ENCODE measurements at regions not wholly inside any gene's neighbourhood (a gene's known extent, or its start where the extent isn't known, plus 50 kb on each side); places are given as distances from the start of the nearest gene placed in this dataset.

- DNase-seq: no peak
Observed at GRCh38 chr2:236692937-236693336, 123.3 kb downstream of the ACKR3 start.

- DNase-seq: no peak
Observed at GRCh38 chr2:236693531-236693930, 123.9 kb downstream of the ACKR3 start.

GRCh38 chr2:236694146-236694888, 124.7 kb downstream of the ACKR3 start:
- DNase-seq: no peak

GRCh38 chr2:236696834-236697233, 127.2 kb downstream of the ACKR3 start:
- DNase-seq: no peak

DNA sequence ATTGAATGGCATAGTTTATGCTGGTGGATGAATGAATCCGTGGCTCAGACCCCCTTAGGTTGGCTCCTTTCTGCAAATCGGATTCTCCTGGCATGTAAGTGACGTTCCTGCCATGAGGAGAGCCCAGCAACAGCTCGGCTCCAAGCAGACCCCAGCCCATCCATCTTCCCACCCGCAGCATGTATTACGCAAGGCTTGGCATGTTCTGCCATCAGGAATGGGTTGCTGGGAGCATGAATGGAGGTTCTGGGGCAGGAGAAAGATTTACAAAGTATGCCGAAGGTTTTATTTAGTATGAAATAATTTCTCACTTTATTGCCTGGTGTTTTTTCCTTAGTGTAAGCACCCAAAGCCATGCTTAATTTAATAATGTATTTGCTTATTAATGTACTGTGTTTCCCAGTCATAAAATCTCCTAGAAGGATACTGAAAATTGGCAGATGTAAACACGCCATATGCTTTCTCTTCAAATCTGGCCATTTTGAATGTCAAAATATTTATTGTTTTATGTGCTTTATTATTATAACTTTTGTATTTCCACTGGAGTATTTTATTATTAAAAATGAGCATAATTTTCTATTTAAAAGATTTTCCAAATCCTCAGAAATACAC, 128.5 kb downstream of the ACKR3 start:
- DNase-seq: no peak

GRCh38 chr2:236700703-236701102, 131.1 kb downstream of the ACKR3 start:
- no peak for DNase-seq

DNA sequence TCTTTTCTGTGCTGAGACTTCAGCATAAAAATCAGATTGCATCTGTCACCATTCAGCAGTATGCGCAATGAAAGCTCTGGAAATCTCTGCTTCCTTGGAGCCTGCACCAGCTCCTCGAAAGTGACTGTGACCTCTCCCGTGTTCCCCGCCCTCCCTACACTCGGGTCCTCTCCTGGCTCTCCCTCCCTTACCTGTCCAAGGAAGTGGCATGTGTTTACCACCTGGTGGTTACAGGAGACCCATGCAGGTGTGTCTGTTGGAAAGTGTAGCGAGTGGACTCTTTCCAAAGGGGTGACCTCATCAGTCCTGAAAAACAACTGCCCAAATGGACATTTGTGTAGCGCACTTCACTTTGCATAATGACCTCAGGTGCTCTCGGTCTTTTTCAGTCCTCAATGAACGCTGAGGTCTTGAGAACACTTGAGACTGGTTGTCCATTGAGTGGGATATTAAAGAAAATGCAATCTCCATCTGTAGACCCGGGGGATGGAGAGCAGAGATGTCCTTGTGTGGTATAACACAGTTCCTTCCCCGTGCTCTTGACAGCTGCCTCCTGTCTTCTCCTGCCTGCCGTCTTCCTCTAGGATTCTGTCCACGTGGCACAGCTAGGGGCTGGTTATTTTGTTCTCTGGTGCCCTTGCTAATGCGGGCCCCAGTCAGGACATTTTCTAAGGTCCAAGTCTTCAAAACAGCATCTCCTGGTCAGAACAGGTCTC, 133.2 kb downstream of the ACKR3 start:
- no peak for DNase-seq

GRCh38 chr2:236703373-236703709, 133.7 kb downstream of the ACKR3 start:
- DNase-seq: no peak

DNA sequence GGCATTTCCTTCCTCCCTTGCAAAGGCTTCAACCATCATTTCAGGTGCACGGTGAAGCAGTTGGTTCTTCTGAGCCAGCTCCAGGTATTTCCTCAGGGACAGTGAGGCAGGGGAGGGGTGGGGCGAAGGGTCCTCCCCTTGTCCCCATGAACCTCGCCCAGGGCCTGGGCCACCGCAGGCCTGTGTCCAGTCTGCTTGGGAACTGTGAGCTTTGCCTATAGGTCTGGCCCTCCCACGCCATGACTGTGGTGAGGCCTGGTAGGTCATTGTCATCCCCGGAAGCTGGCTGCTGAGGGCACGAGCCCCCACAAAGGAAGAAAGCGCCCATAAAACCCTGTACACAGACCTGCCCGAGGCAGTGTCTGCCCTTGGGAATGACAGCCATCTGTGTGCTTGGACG, 134.3 kb downstream of the ACKR3 start:
- DNase-seq: no peak

GRCh38 chr2:236704887-236705286, 135.3 kb downstream of the ACKR3 start:
- DNase-seq: no peak

GRCh38 chr2:236705295-236706105, 135.9 kb downstream of the ACKR3 start:
- no peak for DNase-seq

- DNase-seq: no peak
Observed at GRCh38 chr2:236706288-236706687, 136.7 kb downstream of the ACKR3 start.

DNA sequence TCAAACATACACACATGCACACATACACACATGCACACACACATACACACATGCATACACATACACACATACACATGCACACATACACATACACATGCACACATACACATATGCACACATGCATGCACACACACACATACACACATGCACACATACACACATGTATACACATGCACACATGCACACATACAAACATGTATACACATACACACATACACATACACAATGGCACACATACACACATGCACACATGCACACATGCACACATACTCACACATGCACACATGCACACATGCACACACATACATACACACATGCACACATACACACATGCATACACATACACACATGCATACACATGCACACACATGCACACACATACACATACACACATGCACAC, 137.2 kb downstream of the ACKR3 start:
- DNase-seq: no peak

DNA sequence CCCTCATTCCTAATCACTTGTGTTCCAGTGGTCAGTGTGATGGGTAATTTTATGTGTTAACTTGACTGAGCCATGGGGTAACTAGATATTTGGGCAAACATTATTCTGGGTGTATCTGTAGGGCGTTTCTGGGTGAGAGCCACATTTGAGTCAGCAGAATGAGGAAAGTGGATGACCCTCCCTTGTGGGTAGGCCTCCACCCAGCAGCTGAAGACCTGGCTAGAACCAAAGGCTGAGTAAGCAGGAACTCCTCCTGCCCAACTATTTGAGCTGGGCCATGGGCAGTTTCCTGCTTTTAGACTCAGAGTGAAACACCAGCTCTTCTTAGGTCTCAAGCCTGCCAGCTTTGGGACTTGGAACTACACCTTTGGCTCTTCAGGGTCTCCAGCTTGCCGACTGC, 141.8 kb downstream of the ACKR3 start:
- peak; percentile 16 for DNase-seq

DNA sequence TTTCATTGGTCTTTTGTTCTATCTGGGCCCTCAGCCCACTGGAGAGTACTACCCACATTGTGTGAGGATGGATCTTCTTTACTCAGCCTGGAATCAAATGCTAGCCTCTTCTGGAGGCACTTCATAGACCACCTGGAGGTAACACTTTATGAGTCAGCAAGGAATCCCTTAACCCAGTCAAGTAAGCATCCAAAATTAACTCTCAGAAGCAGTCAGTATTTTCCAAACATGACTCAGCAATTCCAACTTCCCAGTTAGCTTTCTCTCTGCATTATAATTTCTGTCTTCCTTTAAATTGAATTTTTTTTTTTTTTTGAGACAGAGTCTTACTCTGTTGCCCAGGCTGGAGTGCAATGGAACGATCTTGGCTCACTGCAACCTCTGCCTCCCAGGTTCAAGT, 142.7 kb downstream of the ACKR3 start:
- peak; percentile 4 for DNase-seq

DNA sequence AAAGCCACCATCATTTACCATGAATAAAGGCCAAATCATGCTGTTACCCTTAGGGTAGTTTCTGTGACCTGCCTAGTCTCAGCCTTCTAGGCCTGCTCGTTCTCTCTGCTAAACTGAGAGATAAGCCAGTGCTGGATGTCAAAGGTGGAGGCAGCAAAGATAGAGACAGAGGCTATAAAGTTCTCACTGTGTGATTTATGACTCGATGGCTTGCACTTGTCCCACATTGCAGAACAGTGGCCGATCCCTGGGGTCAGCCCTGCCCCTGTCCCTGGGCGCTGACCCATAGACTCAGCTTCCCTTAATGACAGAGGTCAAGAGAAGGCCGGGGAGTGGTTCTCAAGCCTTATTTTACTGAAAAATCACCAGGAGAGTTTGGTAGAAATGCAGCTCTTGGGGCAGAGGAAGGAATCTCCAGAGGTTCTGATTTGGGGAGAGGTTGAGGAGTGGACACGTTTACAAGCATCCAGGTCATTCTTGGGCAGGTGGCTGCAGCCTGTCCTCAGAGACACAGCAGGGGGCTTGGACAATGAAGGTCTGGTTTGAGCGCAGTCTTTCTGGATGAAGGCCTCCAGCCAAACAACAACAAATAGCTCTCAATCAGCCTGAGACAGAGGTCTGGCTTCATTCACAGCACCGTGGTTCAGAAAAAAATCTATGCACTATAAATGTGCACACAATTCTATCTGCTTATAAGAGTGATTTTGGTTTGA, 143.5 kb downstream of the ACKR3 start:
- DNase-seq: no peak

DNA sequence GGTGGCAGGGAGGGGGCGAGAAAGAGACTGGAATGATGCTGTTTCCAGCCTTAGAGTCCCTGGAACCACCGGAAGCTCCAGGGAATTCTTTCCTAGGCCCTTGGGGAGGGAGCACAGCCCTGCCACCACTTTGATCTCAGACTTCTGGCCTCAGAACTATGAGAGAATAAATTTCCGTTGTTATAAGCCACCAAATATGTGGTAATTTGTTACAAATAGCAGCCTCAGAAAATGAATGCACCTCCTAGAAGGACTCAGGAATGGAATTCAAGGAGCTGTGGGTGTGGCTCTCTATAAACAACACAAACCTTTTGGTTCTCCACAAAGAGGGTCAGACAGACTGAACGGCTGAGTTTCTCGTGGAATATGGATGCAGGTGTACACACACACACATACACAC, 144.5 kb downstream of the ACKR3 start:
- DNase-seq: no peak

DNA sequence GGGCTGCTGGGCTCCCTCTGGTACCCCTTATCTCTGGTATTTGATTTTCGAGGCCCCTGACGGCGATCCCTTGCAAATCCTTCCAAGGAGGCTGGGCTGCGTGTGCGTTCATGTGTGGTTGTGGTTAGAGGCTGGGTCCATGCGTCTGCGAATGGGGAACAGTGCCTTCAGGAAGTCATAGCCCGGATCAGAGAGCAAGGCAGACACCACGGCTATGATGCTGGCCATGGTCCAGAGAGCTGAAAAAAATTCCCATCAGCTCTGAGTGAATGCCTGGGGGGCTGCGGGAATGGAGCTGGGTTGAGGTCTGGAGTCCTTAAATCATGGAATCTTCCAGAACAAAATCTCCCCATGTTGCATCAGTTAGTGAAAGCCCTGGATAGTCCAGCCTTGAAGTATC, 145.5 kb downstream of the ACKR3 start:
- peak; percentile 10 for DNase-seq

DNA sequence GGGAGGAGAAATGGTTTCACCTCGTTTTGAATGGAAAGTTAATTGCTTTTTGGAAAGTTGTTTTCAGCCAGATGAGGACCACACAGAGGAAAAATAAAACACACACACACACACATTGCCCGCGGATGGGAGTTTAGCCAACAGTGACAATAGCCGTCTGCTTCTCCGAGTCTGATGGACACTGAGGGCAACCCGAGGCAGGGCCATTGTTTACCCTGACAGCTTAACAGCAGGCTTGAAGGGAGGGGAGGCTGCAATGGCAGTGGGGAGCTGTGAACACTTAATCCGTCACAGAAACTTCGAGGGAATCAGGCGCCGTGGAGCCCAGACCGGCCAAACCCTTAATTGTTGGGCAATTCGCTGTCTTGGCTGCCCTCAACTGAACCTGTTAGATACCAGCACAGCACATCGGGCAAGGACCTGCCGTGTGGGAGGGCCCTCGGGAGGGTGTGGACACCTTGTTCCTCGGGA, 145.9 kb downstream of the ACKR3 start:
- no peak for DNase-seq

GRCh38 chr2:236717120-236717519, 147.5 kb downstream of the ACKR3 start:
- DNase-seq: no peak

DNA sequence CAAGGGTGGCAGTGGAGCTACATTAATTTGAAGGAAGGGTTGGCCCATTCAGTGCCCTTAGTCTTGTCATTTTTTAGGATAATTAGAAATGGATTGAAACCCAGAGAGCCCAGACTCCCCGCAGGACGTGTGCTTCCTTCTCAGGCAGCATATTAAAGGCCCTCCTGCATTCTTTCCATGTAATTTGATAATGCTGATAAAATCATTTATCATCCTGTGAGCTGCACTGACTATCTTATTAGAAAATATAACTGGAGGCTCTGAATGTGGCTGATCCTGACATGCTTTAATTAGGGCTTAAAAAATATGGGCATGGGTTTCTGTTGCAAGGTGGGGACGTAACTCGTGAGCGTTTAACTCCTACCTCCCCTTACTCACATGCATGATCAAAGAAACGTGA, 148.1 kb downstream of the ACKR3 start:
- no peak for DNase-seq

DNA sequence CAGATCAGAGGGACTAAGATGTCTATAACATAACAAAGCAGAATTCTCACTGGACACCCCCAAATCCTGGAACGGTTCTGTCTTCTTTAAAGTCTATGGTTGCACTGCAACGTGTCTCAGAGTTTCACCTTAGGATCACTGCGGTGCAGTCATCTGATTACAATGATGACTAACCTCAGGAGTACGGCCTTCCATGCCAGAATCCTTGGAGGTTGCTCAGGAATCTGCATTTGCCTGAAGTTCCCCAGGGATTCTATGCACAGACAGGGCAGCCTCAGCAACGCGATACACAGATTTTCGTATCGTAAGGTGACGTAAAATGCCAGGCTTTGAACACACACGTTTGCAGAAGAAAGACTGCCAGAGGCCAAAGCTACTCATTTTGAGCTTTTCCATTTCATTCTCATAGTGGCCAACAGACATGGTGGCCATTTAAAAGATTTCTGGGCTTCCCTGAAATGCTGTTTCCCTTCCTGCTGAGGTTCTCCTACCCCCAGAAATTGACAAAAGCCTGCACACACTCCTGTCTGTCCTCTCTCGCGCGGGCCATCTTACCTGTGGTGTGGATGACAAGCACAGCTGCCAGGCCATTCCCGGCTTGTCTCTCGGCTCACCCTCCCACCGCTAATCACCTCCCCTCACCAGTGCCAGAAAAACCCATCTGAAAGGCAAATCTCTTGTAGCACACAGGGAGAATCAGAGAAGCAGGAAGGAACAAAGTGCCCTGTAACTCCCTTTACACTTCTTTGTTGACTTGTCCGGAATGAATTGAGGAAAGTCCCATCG, 148.8 kb downstream of the ACKR3 start:
- DNase-seq: no peak
